ENCODE measurements at regions not wholly inside any gene's neighbourhood (a gene's known extent, or its start where the extent isn't known, plus 50 kb on each side); places are given as distances from the start of the nearest gene placed in this dataset.
"Not testable (repeated sequence)": the region's sequence is repeated elsewhere in the genome, so short reads cannot be mapped to it uniquely, and the experiment has no call there.

DNA sequence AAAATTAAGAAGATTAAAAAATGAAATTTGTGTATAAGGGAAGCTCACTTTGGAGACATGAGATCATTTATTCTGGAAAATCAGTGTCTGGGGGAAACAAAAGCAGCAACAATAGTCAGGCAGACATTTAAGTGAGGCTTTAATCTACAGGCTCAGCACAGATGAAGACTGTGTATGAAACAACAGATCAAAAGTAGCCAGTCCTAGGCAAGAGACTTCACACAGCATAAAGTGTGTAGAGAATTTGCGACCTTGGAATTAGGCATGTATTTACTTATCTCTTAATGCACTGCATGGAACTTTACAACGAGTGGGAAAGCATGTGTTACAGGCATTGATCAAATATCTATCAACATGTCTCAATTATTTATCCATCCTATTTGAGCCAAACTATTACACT, 1099.9 kb downstream of the PLA2G4A start:
- no peak for DNase-seq

DNA sequence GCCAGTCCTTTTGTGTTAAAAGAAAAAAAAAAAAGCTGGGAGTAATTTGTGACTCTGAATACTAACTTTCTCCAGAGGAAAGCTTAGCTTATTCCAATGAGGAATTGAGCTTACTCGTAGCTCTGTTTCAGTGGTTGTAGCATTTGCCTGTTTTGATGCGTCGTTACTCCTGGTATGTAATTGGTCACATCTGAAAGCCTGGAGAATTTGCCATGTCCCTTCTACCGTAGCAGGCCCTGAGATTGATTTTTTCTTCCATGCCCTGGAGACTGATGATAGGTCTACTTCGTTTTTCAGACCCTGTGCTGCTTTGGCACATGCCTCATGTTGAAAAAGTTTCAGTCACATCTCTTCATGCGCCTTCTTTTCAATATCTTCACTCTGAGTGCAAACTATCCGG, 1103.0 kb downstream of the PLA2G4A start:
- DNase-seq = no peak

DNA sequence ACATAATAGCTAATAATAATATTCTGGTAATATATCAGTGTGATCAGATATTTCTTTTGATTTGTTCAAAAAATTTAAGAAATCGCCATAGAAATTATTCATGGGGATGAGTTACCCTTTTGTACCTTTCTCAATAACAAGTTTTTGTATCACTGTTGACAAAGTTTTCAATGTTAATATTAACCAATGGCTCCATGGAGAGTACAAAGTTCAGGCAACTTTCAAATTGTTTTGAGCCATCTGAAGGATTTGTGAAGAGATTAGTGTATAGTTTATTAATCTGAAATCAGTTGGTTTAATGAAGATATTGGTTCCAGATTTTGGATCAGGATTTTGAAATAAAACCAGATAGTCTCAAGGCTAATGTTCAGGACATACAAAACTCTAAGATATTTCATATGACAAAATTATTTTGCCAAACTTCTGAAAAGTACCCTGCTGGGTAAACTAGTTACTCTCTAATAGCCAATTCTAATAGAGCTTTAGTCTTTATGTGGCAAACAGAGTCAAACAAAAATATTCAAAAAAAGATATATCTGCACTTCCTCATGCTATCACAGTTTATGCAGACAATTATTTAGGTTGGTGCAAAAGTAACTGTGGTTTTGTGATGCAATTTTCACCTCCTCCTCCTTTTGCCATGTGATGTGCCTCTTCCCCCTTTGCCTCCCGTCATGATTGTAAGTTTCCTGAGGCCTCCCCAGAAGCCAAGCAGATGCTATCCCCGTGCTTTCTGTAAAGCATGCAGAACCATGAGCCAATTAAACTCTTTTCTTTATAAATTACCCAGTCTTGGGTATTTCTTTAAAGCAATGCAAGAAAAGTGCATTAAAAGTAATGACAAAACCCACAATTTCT, 1105.0 kb downstream of the PLA2G4A start:
- DNase-seq = no peak

DNA sequence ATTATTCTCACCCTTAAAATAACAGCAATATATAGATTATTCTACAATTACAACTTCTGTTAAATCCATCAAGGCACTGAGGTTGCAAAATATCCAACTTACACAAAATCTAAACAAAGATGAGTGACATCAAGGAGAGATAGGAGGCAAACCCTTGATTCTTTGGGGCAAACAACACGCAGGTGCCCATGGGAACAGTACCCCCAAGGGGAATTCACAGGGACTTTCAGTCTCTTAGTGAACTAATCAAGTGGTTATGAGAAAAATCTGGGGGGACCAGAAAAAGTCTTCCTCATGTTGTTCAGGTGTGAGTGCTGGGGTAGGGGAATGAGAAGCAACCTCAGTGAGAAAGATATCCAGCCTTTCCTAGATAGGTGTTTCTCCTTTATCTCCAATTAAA, 1107.9 kb downstream of the PLA2G4A start:
- DNase-seq = no peak

GRCh38 chr1:187938092-187938491, 1109.3 kb downstream of the PLA2G4A start:
- no peak for DNase-seq

DNA sequence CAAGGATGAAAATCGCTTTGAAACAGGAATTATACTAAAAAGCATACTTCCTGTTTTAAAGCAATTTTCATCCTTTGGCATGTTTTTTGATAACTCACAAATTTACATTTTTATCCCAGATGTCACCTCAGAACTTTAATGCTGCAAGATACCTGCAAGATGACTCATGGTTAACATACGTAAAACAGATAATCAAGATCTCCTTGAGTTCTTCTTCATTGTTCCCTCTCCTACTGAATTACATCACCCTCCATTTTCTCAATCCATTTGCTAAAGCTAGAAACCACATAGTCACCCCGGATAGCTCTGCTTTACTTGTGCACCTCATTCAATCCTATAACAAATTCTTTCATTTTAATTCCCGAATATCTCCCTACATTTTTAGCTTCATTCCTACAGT, 1114.2 kb downstream of the PLA2G4A start:
- DNase-seq = no peak

DNA sequence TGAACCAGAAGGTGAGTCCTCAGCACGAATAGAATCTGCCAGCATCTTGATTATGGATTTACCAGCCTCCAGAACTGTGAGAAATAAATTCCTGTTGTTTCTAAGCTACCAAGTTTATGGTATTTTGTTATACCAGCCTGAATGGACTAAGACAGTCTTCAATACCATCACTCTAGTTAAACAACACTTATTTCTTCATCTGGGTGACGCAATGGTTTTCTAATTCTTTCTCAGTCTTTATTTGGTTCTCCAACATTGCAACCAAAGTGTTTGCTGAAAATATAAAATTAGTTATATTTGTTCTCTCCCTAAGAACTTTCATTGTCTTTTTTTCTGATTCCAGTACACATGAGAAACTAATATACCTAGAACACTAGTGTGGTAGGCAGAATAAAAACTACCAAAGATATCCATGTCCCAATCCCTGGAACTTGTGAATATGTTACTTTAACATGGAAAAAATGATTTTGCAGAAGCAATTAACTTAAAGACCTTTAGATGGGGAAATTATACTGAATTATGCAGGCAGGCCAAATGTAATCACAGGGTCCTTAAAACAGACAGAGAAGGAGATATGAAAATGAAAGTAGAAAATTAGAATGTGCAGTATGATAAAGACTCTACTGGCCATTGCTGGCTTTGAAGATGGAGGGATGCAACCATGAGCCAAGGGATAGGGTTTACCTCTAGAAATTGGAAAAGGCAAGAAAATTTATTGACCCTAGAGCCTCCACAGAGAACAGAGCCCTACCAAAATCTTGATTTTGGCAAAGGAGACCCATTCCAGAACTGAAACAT, 1115.1 kb downstream of the PLA2G4A start:
- DNase-seq = no peak

- not testable (repeated sequence) for DNase-seq
Observed at GRCh38 chr1:187946661-187947060, 1117.9 kb downstream of the PLA2G4A start.

- DNase-seq = no peak
Observed at GRCh38 chr1:187947359-187947758, 1118.6 kb downstream of the PLA2G4A start.

DNA sequence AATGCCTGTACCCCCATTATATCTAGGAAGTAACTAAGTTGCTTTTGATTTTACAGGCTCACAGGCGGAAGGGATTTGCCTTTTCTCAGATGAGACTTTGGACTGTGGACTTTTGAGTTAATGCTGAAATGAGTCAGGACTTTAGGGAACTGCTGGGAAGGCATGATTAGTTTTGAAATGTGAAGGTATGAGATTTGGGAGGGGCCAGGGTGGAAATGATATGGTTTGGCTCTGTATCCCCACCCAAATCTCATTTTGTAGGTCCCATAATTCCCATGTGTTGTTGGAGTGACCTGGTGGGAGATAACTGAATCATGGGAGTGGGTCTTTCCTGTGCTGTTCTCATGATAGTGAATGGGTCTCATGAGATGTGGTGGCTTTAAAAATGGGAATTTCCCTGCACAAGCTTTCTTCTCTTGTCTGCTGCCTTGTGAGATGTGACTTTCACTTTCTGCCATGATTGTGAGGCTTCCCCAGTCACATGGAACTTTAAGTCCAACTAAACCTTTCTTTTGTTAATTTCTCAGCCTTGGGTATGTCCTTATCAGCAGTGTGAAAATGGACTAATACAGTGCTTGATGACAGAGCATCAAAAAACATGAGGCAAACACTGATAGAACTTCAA, 1119.5 kb downstream of the PLA2G4A start:
- DNase-seq = no peak

DNA sequence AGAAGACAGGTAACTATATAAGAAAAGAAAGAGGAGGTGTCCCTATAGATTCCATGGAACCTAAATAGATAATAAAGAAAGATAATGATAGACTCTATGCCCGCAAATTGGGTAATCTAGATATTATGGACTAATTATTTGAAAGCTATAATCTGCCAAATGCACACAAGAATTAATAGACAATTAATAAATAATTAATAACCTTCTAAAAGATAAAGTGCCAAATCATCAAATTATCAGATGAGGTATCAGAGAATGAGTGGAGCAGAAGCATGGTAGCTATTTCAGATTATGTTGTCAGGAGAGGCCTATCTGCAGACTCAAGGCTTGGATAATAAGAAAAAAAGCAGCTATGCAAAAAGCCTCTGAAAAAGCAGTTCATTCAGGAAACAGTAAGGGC, 1120.8 kb downstream of the PLA2G4A start:
- DNase-seq = no peak

DNA sequence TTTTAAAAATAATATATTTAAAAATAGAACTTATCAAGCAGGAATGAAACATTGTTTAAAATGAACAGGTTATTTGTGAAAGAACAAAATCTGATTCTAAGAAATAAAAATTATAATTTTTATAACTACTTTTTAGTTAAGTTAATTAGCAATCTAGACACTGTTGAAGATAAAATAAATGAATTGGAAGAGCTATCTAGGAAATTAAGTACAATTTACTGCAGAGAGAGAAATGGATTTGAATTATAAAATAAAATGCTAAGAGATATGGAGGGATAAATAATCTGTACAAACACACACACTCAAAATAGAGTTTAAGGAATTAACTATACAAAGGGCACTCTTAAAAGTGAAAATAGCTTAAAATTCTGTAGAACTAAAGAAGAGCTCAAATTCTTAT, 1123.1 kb downstream of the PLA2G4A start:
- DNase-seq = no peak

GRCh38 chr1:187952446-187952845, 1123.7 kb downstream of the PLA2G4A start:
- no peak for DNase-seq

- no peak for DNase-seq
Observed at GRCh38 chr1:187956975-187957374, 1128.2 kb downstream of the PLA2G4A start.

GRCh38 chr1:187958207-187958606, 1129.5 kb downstream of the PLA2G4A start:
- DNase-seq = no peak

DNA sequence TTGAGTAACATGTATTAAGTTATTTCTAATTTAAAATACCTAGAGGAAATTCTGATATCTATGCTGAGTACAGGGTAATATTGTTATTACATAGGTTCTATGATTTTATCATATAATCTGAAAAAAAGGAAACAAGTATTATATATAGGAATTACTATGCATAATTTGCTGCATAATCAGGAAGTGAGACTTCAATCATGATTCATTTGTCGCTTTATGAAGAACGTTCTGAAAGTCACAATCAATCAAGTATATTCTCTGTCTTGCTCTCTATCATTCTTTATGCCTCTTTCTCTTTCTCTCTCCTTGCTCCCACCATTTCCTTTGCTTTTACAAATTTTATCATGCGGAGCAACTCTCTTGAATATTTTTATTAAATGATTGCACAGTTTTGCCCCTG, 1130.3 kb downstream of the PLA2G4A start:
- DNase-seq = no peak

DNA sequence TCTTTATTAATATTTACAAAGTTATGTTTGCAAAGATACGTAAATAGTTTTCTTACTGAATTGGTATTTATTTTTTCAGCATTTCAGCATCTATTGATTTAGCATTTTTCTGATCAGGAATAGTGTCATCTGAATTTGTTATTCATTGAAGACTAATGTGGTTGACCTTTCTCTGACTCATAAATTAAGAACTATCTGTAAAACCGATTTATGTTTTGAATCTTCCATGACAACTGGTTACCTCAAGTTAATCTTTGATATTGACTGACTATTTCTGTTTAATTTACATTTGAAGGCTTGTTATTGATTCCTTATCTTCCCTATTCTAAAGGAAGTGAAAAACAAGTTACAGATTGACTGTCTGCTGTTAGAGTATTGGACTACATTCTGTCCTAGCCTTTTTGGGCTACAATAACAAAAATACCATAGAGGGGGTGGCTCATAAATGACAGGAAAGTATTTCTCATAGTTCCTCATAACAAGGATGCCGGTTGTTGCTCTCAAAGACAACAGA, 1131.4 kb downstream of the PLA2G4A start:
- no peak for DNase-seq

DNA sequence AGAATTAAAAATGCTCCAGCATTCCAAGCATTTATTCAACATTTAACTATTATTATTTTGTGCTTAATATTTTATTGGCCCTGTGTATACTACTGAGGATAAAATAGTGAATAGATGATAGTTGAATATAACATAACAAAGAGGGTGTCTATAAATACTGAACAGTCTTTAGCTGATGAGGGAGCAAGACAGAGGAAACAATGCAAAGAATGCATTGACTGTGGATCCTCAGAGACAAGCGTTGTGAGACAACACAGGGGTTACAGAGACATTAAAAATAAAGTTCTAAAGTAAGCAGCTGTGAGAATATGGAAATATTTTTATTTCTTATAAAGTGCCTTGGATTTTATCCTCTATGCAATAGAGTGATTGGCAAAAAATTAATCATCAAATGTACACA, 1133.1 kb downstream of the PLA2G4A start:
- no peak for DNase-seq

- DNase-seq = no peak
Observed at GRCh38 chr1:187971851-187972250, 1143.1 kb downstream of the PLA2G4A start.

- no peak for DNase-seq
Observed at GRCh38 chr1:187977298-187977697, 1148.5 kb downstream of the PLA2G4A start.

- no peak for DNase-seq
Observed at GRCh38 chr1:187985145-187985896, 1156.6 kb downstream of the PLA2G4A start.

DNA sequence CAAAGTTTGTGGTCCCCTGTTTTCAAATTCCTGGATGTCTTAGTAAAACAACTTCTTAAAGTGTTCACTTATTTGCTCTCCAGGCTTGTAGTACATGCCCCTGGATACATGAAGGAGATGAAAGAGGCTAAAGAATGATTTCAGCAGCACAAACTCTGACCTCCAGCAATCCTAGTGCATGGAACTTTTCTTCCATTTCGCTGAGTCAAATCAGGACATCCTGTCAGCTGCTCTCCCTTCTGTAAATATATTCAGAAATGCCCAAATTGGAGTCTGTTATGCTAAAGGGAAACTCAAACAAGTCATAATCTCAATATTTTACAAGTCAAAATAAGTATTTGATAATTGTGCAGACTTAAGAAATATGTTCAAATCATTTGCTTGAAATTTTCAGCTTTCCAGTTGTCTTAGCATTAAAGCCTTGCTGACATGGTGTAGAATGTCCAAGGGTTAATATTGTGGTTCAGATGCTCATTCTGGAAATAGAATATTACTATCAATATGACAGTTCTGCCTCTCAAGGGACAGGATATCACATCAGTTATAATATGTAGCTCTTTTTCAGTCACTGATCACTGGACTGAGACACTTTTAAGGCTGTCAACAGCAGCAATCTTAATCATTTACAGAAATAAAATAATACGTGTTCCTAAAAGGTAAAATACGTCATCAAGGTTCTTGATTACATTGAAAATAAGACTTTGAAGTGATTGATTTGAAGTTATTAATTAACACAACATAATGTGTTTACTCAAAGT, 1157.3 kb downstream of the PLA2G4A start:
- no peak for DNase-seq
